ENCODE measurements at regions not wholly inside any gene's neighbourhood (a gene's known extent, or its start where the extent isn't known, plus 50 kb on each side); places are given as distances from the start of the nearest gene placed in this dataset.

DNA sequence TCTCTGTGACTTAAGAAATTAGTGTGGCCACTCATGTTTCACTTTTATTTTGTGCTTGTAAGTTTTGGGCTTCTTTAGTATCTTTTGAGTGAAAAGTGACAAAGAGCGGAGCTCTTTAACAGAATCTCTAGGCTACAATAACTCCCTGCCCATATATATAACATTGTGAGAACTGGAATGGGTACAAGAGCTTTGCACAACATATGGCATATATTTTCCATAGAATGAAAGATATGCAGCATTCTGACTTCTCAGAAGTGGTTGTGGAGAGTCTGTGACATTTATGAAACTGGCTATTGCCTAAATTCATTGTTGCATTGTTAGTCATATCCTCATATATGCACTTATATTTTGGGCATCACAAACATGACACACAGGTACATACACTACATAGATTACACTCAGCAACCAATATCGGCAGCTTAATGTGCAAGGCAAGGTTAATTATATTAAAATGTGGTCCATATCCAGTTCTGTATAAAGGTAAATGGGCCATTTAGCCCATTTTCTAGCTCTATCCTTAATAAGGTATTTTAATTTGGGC, 1148.2 kb downstream of the FAM181B start:
- H3K4ac ChIP-seq (ENCODE audit: low read depth, low read length) = no peak overlapping the region
- H3K23ac ChIP-seq (ENCODE audit: insufficient read length, low read depth, low read length) = no peak overlapping the region
- H4K20me1 ChIP-seq (ENCODE audit: control insufficient read depth, insufficient read depth, insufficient read length) = no peaks in the 10 kb centered on the region
- H3K4me2 ChIP-seq (ENCODE audit: insufficient read depth, insufficient read length, low read length) = no peak overlapping the region
- H2AK5ac ChIP-seq (ENCODE audit: insufficient read length, low read length) = no peak overlapping the region
- no peak overlapping the region for H2BK5ac ChIP-seq (ENCODE audit: insufficient read length, low read length)
- H3K4me1 ChIP-seq (ENCODE audit: insufficient read depth, low read length) = no peaks in the 10 kb centered on the region
- H4K91ac ChIP-seq (ENCODE audit: insufficient read length, low read depth, low read length) = no peak overlapping the region
- no peak for DNase-seq
- H2BK12ac ChIP-seq (ENCODE audit: insufficient read length, low read depth, low read length) = no peak overlapping the region
- no peak overlapping the region for H4K8ac ChIP-seq (replicated peaks; ENCODE audit: insufficient read length, low read depth, low read length)
- Mint-ChIP-seq H3K27ac (no peak overlapping the region), H3K4me1 (no peaks in the 10 kb centered on the region), H3K36me3 (ENCODE audit: insufficient read depth in 1 of 3, low read depth in 3 of 3) (no peaks in the 10 kb centered on the region), H3K27me3 (ENCODE audit: low read depth) (no peaks in the 10 kb centered on the region; the same call in 1 of the 2 replicates), H3K4me3 (no peak overlapping the region), H3K9me3 (no peaks in the 10 kb centered on the region)
- H4K5ac ChIP-seq (ENCODE audit: insufficient read length, low read depth, low read length) = no peak overlapping the region
- no peak overlapping the region for H2BK15ac ChIP-seq (ENCODE audit: low read depth, low read length)
- H3K79me2 ChIP-seq (ENCODE audit: insufficient read depth, low read length) = no peaks in the 10 kb centered on the region
- H3K56ac ChIP-seq (ENCODE audit: insufficient read length, low read depth, low read length) = no peak overlapping the region
- no peak overlapping the region for H2AFZ ChIP-seq (ENCODE audit: low read length)
- no peaks in the 10 kb centered on the region for H3K27me3 ChIP-seq (ENCODE audit: insufficient read depth, low read length)
- no peak overlapping the region for H3T11ph ChIP-seq (ENCODE audit: low read length)
- no peaks in the 10 kb centered on the region for H3K79me1 ChIP-seq (ENCODE audit: insufficient read depth, low read depth, low read length, poor library complexity, severe bottlenecking)
- no peak overlapping the region for H2BK20ac ChIP-seq (ENCODE audit: low read depth, low read length, poor library complexity, severe bottlenecking)
- TF ChIP-seq, protein P1, sequence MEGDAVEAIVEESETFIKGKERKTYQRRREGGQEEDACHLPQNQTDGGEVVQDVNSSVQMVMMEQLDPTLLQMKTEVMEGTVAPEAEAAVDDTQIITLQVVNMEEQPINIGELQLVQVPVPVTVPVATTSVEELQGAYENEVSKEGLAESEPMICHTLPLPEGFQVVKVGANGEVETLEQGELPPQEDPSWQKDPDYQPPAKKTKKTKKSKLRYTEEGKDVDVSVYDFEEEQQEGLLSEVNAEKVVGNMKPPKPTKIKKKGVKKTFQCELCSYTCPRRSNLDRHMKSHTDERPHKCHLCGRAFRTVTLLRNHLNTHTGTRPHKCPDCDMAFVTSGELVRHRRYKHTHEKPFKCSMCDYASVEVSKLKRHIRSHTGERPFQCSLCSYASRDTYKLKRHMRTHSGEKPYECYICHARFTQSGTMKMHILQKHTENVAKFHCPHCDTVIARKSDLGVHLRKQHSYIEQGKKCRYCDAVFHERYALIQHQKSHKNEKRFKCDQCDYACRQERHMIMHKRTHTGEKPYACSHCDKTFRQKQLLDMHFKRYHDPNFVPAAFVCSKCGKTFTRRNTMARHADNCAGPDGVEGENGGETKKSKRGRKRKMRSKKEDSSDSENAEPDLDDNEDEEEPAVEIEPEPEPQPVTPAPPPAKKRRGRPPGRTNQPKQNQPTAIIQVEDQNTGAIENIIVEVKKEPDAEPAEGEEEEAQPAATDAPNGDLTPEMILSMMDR (conservative IDR thresholded peaks at IDR 0.05) = no peak
- no peak overlapping the region for H3K18ac ChIP-seq (ENCODE audit: insufficient read length, low read depth, low read length)
- H3K23me2 ChIP-seq (ENCODE audit: insufficient read length, low read depth, low read length, poor library complexity, severe bottlenecking) = no peaks in the 10 kb centered on the region
- WGBS (ENCODE audit: extremely low coverage, insufficient read length, low lambda C conversion rate) = no CpG with 5 or more reads among the region's 2 CpGs
- no peaks in the 10 kb centered on the region for H3K9me3 ChIP-seq (ENCODE audit: control insufficient read depth, low read depth, low read length)
- no peak overlapping the region for H3K9ac ChIP-seq (ENCODE audit: extremely low read depth, insufficient read length, low read length)
- H2BK120ac ChIP-seq (ENCODE audit: low read depth, low read length, poor library complexity, severe bottlenecking) = no peak overlapping the region
- no peak overlapping the region for H3K14ac ChIP-seq (ENCODE audit: insufficient read depth, low read length)
- no peak overlapping the region for H3K27ac ChIP-seq (ENCODE audit: insufficient read length, low read depth, low read length)

All from H9 (cell line).